H1 (cell line): ENCODE measurements at regions not wholly inside any gene's neighbourhood (a gene's known extent, or its start where the extent isn't known, plus 50 kb on each side); places are given as distances from the start of the nearest gene placed in this dataset.

Experiments
- CTCF ChIA-PET: fragments of 300-600 bp; sonication (Branson Sonifier 250); formaldehyde crosslinking; loops from one replicate; lab custom pipeline; 2021; ENCODE audit not compliant: partially characterized antibody; lab: Charles Lee
- POLR2A ChIA-PET: fragments of 300-600 bp; sonication (Branson Sonifier 250); formaldehyde crosslinking; loops from one replicate; lab custom pipeline; 2021; ENCODE audit warnings: inconsistent platforms; ENCODE audit not compliant: partially characterized antibody; lab: Charles Lee
- DNase-seq, 2 experiments: peaks; one replicate each; pipeline versions ENCODE4 v3.0.0 to v3.0.0-alpha.2; 2010 to 2022; ENCODE audit warnings: low spot score in 2 of 2, low read depth in 1 of 2, mixed read lengths in 1 of 2
- FAIRE-seq: peaks from 2 replicates; lab custom pipeline; 2011; peaks lifted over from hg19 to GRCh38; lab: Jason Lieb, UNC
- H2AFZ ChIP-seq: 2 replicates; pipeline ENCODE4 v1.8.1; 2012; ENCODE audit warnings: low read length, inconsistent platforms
- H2AK5ac ChIP-seq: 2 replicates; pipeline ENCODE4 v1.6.1; 2013; ENCODE audit warnings: low read depth, low read length
- H2BK120ac ChIP-seq: replicated peaks from 2 replicates; pipeline ENCODE3; 2013; ENCODE audit warnings: low read depth, low read length, inconsistent platforms
- H2BK12ac ChIP-seq: 2 replicates; pipeline ENCODE4 v1.6.1; 2013; ENCODE audit warnings: low read depth, low read length
- H2BK15ac ChIP-seq: 2 replicates; pipeline ENCODE4 v1.6.1; 2013; ENCODE audit warnings: low read length
- H2BK20ac ChIP-seq: 2 replicates; pipeline ENCODE4 v1.6.1; 2013; ENCODE audit warnings: low read length
- H2BK5ac ChIP-seq: 2 replicates; pipeline ENCODE4 v1.6.1; 2013; ENCODE audit warnings: low read depth, low read length
- H3K14ac ChIP-seq: 2 replicates; pipeline ENCODE4 v1.6.1; 2013; ENCODE audit warnings: inconsistent platforms; ENCODE audit not compliant: insufficient read length
- H3K18ac ChIP-seq: 2 replicates; pipeline ENCODE4 v1.6.1; 2013; ENCODE audit warnings: low read length; ENCODE audit errors: extremely low read depth
- H3K23ac ChIP-seq: 2 replicates; pipeline ENCODE4 v1.6.1; 2013; ENCODE audit warnings: inconsistent platforms; ENCODE audit not compliant: insufficient read length
- H3K23me2 ChIP-seq: 2 replicates; pipeline ENCODE4 v1.6.1; 2013; ENCODE audit warnings: low read depth, low read length
- H3K27ac ChIP-seq: 2 replicates; pipeline ENCODE4 v1.6.1; 2011; ENCODE audit warnings: low read depth, low read length, inconsistent platforms
- H3K27me3 ChIP-seq, 4 experiments: replicated peaks in 1 of 4; 1 replicate in 1 of 4; 2 replicates in 3 of 4; pipeline versions ENCODE4 v1.6.1 to v1.8.1; 2011 to 2013; ENCODE audit warnings: low read length in 3 of 4, mild to moderate bottlenecking in 3 of 4, inconsistent platforms in 2 of 4, mixed read lengths in 2 of 4, moderate library complexity in 1 of 4; ENCODE audit not compliant: control insufficient read depth in 3 of 4, insufficient read depth in 3 of 4; ENCODE audit errors: extremely low read depth in 1 of 4
- H3K36me3 ChIP-seq, 4 experiments: 2 replicates each; pipeline versions ENCODE4 v1.6.1 to v1.8.1; 2011 to 2013; ENCODE audit warnings: mild to moderate bottlenecking in 4 of 4, low read length in 3 of 4, moderate library complexity in 2 of 4, control low read depth in 1 of 4, inconsistent platforms in 1 of 4; ENCODE audit not compliant: insufficient read depth in 4 of 4, control insufficient read depth in 2 of 4
- H3K4ac ChIP-seq: replicated peaks from 2 replicates; pipeline ENCODE3; 2013; ENCODE audit warnings: low read length, low read depth, mixed read lengths, inconsistent platforms; ENCODE audit not compliant: insufficient read length
- H3K4me1 ChIP-seq, 4 experiments: replicated peaks in 1 of 4; 1 replicate in 1 of 4; 2 replicates in 3 of 4; pipeline versions ENCODE4 v1.6.1 to v1.8.1; 2011 to 2013; ENCODE audit warnings: low read length in 3 of 4, inconsistent platforms in 2 of 4, mixed read lengths in 1 of 4; ENCODE audit not compliant: insufficient read depth in 4 of 4, control insufficient read depth in 3 of 4
- H3K4me2 ChIP-seq, 2 experiments: 2 replicates each; pipeline versions ENCODE4 v1.6.1 to v1.8.1; 2011 to 2013; ENCODE audit warnings: low read depth in 2 of 2, low read length in 2 of 2, control low read depth in 1 of 2, inconsistent platforms in 1 of 2, mild to moderate bottlenecking in 1 of 2; ENCODE audit not compliant: insufficient read depth in 1 of 2
- H3K4me3 ChIP-seq, 4 experiments: fragments of 200-600, 300-600 bp in 1 of 4; sonication (generic), shearing (Covaris generic), sonication (Bioruptor Twin) in 1 of 4; 2 replicates each; pipeline versions ENCODE4 v1.5.1 to v1.8.1; 2011 to 2016; ENCODE audit warnings: low read length in 4 of 4, low read depth in 3 of 4, control low read depth in 2 of 4, inconsistent platforms in 2 of 4, mild to moderate bottlenecking in 2 of 4, mixed read lengths in 1 of 4, moderate library complexity in 1 of 4; ENCODE audit not compliant: insufficient read depth in 2 of 4; ENCODE audit errors: extremely low read depth in 1 of 4
- H3K56ac ChIP-seq: replicated peaks from 2 replicates; pipeline ENCODE3; 2013; ENCODE audit warnings: low read depth, mild to moderate bottlenecking, mixed read lengths, low read length, inconsistent platforms; ENCODE audit not compliant: insufficient read length
- H3K79me1 ChIP-seq: 2 replicates; pipeline ENCODE4 v1.6.1; 2013; ENCODE audit warnings: low read depth, low read length, control low read depth
- H3K79me2 ChIP-seq, 2 experiments: 2 replicates each; pipeline versions ENCODE4 v1.6.1 to v1.8.1; 2012 to 2013; ENCODE audit warnings: low read length in 2 of 2, mild to moderate bottlenecking in 2 of 2, inconsistent platforms in 1 of 2; ENCODE audit not compliant: insufficient read depth in 2 of 2, control insufficient read depth in 1 of 2
- H3K9ac ChIP-seq, 4 experiments: replicated peaks in 1 of 4; 1 replicate in 1 of 4; 2 replicates in 3 of 4; pipeline versions ENCODE4 v1.6.1 to v1.8.1; 2011 to 2013; ENCODE audit warnings: low read depth in 3 of 4, low read length in 3 of 4, control low read depth in 2 of 4, mild to moderate bottlenecking in 2 of 4, moderate library complexity in 2 of 4, inconsistent platforms in 1 of 4; ENCODE audit errors: extremely low read depth in 1 of 4
- H3K9me3 ChIP-seq, 2 experiments: 2 replicates each; pipeline versions ENCODE4 v1.6.1 to v1.8.1; 2012 to 2013; ENCODE audit warnings: mild to moderate bottlenecking in 2 of 2, moderate library complexity in 2 of 2, control low read depth in 1 of 2, inconsistent platforms in 1 of 2, low read depth in 1 of 2, low read length in 1 of 2, mixed read lengths in 1 of 2; ENCODE audit not compliant: insufficient read depth in 2 of 2
- H4K20me1 ChIP-seq, 2 experiments: replicated peaks in 1 of 2; 2 replicates each; pipeline versions ENCODE3 to v1.8.1; 2011 to 2013; ENCODE audit warnings: inconsistent platforms in 2 of 2, low read length in 2 of 2, mild to moderate bottlenecking in 1 of 2; ENCODE audit not compliant: insufficient read depth in 2 of 2, control insufficient read depth in 1 of 2
- H4K5ac ChIP-seq: 2 replicates; pipeline ENCODE4 v1.6.1; 2013; ENCODE audit warnings: low read length, low read depth, mixed read lengths, inconsistent platforms; ENCODE audit not compliant: insufficient read length
- H4K8ac ChIP-seq: 2 replicates; pipeline ENCODE4 v1.8.0; 2013; ENCODE audit warnings: mild to moderate bottlenecking, moderate library complexity, low read length, inconsistent platforms; ENCODE audit not compliant: insufficient read depth; ENCODE audit errors: extremely low read depth
- H4K91ac ChIP-seq: replicated peaks from 2 replicates; pipeline ENCODE3; 2013; ENCODE audit warnings: low read length, mixed read lengths, inconsistent platforms; ENCODE audit not compliant: insufficient read length
- CBX5 ChIP-seq: fragments of 300-800, 300-1000 bp; sonication (generic); IDR thresholded peaks from 2 replicates; pipeline ENCODE4 v1.7.1; 2016; ENCODE audit warnings: antibody characterized with exemption, low read length, low read depth
- CHD1 ChIP-seq: IDR thresholded peaks from 2 replicates; pipeline ENCODE4 v1.6.1; 2012; ENCODE audit warnings: low read depth, low read length, improper control_type of control experiment
- SIRT6 ChIP-seq: IDR thresholded peaks from one replicate; pipeline ENCODE4 v1.7.1; 2012; ENCODE audit warnings: low read length, inconsistent platforms
- WGBS, 2 experiments: shearing (Covaris generic) in 1 of 2; methylation state at CpG; one replicate each; pipeline versions ENCODE4 v1.1.6 to v1.1.7; 2013 to 2015; ENCODE audit warnings: low lambda C conversion rate in 2 of 2, mixed read lengths in 2 of 2, inconsistent platforms in 1 of 2, low coverage in 1 of 2, missing lambda C conversion rate in 1 of 2; ENCODE audit not compliant: insufficient replicate concordance in 2 of 2, insufficient coverage in 1 of 2, insufficient read length in 1 of 2; ENCODE audit errors: extremely low coverage in 1 of 2, missing lambda C conversion rate in 1 of 2; 5-methylcytosine and 5-hydroxymethylcytosine counted together

DNA sequence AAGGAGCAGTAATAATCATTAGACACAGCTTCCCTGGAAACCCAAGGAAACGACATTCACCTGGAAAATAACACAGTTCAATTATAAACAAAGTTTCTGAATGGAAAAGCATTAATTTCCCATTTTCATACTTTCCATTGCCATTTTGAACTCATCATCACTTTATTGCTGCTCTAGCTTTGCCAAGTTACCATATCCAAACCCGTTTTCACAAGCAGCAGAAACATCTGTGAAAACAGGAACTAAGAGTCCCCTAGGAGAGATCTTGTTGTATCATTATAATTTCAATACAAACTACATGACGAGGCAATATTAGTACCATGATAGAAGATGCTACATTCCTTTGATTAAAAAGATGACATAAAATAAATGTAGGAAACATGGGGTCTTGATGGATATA lies 597.0 kb upstream of the NRXN1 start:
- H3K4ac ChIP-seq = no peak overlapping the region
- H3K23me2 ChIP-seq = no peaks in the 10 kb centered on the region
- no peaks in the 10 kb centered on the region for H3K27me3 ChIP-seq
- no peak overlapping the region for H2BK5ac ChIP-seq
- CTCF ChIA-PET = no interaction called here
- no peaks in the 10 kb centered on the region for H3K79me2 ChIP-seq
- H3K9me3 ChIP-seq = no peaks in the 10 kb centered on the region
- no peak overlapping the region for H2AFZ ChIP-seq
- no peak overlapping the region for H3K56ac ChIP-seq
- no peak overlapping the region for H2BK12ac ChIP-seq
- H3K9ac ChIP-seq = no peak overlapping the region
- H2BK15ac ChIP-seq = no peak overlapping the region
- no peak overlapping the region for H3K4me3 ChIP-seq
- no peak overlapping the region for H3K27ac ChIP-seq
- POLR2A ChIA-PET = no interaction called here
- WGBS, 2 experiments = 96% methylated on average over 3 of the region's 3 CpGs; no CpG with 5 or more reads in 1 of the 2 experiments
- no peaks in the 10 kb centered on the region for H3K4me1 ChIP-seq
- H3K18ac ChIP-seq = no peak overlapping the region
- H4K20me1 ChIP-seq = no peaks in the 10 kb centered on the region
- no peak overlapping the region for H3K14ac ChIP-seq
- H3K23ac ChIP-seq = no peak overlapping the region
- FAIRE-seq = no peak
- no peak overlapping the region for H4K91ac ChIP-seq
- H2BK20ac ChIP-seq = no peak overlapping the region
- TF ChIP-seq CHD1 (no peak), CBX5 (no peak), SIRT6 (no peak)
- H4K5ac ChIP-seq = no peak overlapping the region
- no peak overlapping the region for H4K8ac ChIP-seq
- H2BK120ac ChIP-seq = no peak overlapping the region
- no peak overlapping the region for H3K4me2 ChIP-seq
- no peak overlapping the region for H2AK5ac ChIP-seq
- no peaks in the 10 kb centered on the region for H3K79me1 ChIP-seq
- no peaks in the 10 kb centered on the region for H3K36me3 ChIP-seq
- no peak for DNase-seq
